ENCODE measurements at regions not wholly inside any gene's neighbourhood (a gene's known extent, or its start where the extent isn't known, plus 50 kb on each side); places are given as distances from the start of the nearest gene placed in this dataset.
A peak's percentile ranks its signal among the peaks of the same experiment; 100 is the strongest.

DNA sequence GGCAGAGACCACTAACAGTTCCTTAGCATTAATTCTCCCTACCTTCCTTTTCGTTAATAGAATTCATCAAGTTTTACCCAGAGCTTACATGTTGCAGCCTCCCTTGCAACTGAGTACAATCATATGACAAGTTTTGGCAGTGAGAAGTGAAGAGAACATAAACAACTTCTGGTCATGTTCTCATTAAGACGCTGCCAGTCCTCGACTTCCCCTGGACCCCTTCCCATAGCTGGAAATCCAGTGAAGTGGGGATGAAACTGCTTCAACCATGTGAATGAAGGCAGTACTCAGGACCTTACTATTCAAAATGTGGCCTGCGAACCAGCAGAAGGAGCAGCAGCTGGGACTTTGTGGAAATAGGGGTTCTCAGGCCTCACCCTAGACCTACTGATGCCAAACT, 133.9 kb downstream of the SPTSSA start:
- Mint-ChIP-seq H3K27me3 (ENCODE audit: insufficient read depth, low read depth) (peaks cover 8% of the 10 kb centered on the region), H3K4me3 (no peak overlapping the region), H3K4me1 (peaks cover 10% of the 10 kb centered on the region), H3K9me3 (no peaks in the 10 kb centered on the region), H3K36me3 (no peaks in the 10 kb centered on the region), H3K27ac (no peak overlapping the region)
- no peak overlapping the region for H3K9ac ChIP-seq
- no peak overlapping the region for H3K27ac ChIP-seq
- no peaks in the 10 kb centered on the region for H3K79me2 ChIP-seq (ENCODE audit: low read depth)
- no peak for DNase-seq (ENCODE audit: low spot score)
- H3K36me3 ChIP-seq, result no peaks in the 10 kb centered on the region
- no peaks in the 10 kb centered on the region for H4K20me1 ChIP-seq (ENCODE audit: low read depth)
- no peak overlapping the region for H2AFZ ChIP-seq (replicated peaks)
- no peak for TF ChIP-seq CTCF (IDR thresholded peaks at IDR 0.05)
- TF ChIP-seq EZH2 (IDR thresholded peaks at IDR 0.05), result no peak
- no peak for TF ChIP-seq EZH2phosphoT487 (IDR thresholded peaks at IDR 0.05)
- H3K4me1 ChIP-seq, result no peaks in the 10 kb centered on the region
- H3K9me3 ChIP-seq (ENCODE audit: low read depth), result no peaks in the 10 kb centered on the region
- H3K27me3 ChIP-seq, result no peaks in the 10 kb centered on the region
- H3K4me3 ChIP-seq, result no peak overlapping the region
- no peak overlapping the region for H3K4me2 ChIP-seq
- no peaks in the 10 kb centered on the region for H3F3A ChIP-seq (ENCODE audit: low read depth)

DNA sequence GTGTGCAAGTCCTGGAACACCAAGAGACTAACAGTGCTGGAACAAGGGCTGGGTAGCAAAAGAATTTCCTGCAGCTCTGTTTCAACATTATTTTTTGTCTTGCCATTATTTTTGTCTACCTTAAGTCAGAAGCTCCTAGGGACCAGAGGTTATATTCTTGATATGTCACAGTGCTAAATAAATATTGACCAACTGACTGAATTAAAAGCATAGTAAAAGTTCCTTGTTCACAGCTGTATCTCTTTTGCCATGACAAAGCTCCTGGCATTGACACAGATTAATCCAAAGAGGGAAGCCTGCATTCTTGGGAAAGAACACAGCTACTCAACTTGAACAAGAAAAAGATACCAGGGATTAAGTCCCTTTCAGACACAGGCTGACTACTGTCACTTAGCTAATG, 136.5 kb downstream of the SPTSSA start:
- no peaks in the 10 kb centered on the region for H3F3A ChIP-seq (ENCODE audit: low read depth)
- H3K27ac Mint-ChIP-seq, result peak overlapping the region; percentile 54

GRCh38 chr14:34324363-34324795, 137.7 kb downstream of the SPTSSA start:
- Mint-ChIP-seq H3K4me1 (no peaks in the 10 kb centered on the region), H3K36me3 (no peaks in the 10 kb centered on the region), H3K27me3 (ENCODE audit: insufficient read depth, low read depth) (peaks cover 9% of the 10 kb centered on the region), H3K4me3 (no peak overlapping the region), H3K9me3 (no peaks in the 10 kb centered on the region), H3K27ac (no peak overlapping the region)
- Histone ChIP-seq H3K4me1 (no peaks in the 10 kb centered on the region), H3K27me3 (no peaks in the 10 kb centered on the region), H3K27ac (no peak overlapping the region), H3K9me3 (ENCODE audit: low read depth) (no peaks in the 10 kb centered on the region), H2AFZ (replicated peaks) (no peak overlapping the region), H3K36me3 (no peaks in the 10 kb centered on the region), H3K79me2 (ENCODE audit: low read depth) (no peaks in the 10 kb centered on the region), H3K9ac (no peak overlapping the region), H3F3A (ENCODE audit: low read depth) (no peaks in the 10 kb centered on the region), H3K4me3 (no peak overlapping the region), H3K4me2 (no peak overlapping the region), H4K20me1 (ENCODE audit: low read depth) (no peaks in the 10 kb centered on the region)
- no peak for TF ChIP-seq EZH2 (IDR thresholded peaks at IDR 0.05)
- peak; percentile 86 for TF ChIP-seq CTCF (IDR thresholded peaks at IDR 0.05)
- peak; percentile 75 for DNase-seq (ENCODE audit: low spot score)

More for the DNA sequence above, 136.5 kb downstream of the SPTSSA start:
- H4K20me1 ChIP-seq (ENCODE audit: low read depth), result no peaks in the 10 kb centered on the region
- H3K4me3 ChIP-seq, result no peak overlapping the region
- no peak overlapping the region for H3K9ac ChIP-seq
- no peaks in the 10 kb centered on the region for H3K4me1 Mint-ChIP-seq
- no peak overlapping the region for H2AFZ ChIP-seq (replicated peaks)
- H3K27me3 ChIP-seq, result no peaks in the 10 kb centered on the region
- H3K36me3 Mint-ChIP-seq, result no peaks in the 10 kb centered on the region
- H3K27ac ChIP-seq, result no peak overlapping the region
- H3K27me3 Mint-ChIP-seq (ENCODE audit: insufficient read depth, low read depth), result peaks cover 9% of the 10 kb centered on the region
- H3K9me3 Mint-ChIP-seq, result no peaks in the 10 kb centered on the region
- no peak overlapping the region for H3K4me2 ChIP-seq
- no peak overlapping the region for H3K4me3 Mint-ChIP-seq
- H3K79me2 ChIP-seq (ENCODE audit: low read depth), result no peaks in the 10 kb centered on the region
- no peak for TF ChIP-seq EZH2 (IDR thresholded peaks at IDR 0.05)
- TF ChIP-seq EZH2phosphoT487 (IDR thresholded peaks at IDR 0.05), result no peak
- no peak for TF ChIP-seq CTCF (IDR thresholded peaks at IDR 0.05)
- H3K9me3 ChIP-seq (ENCODE audit: low read depth), result no peaks in the 10 kb centered on the region
- H3K4me1 ChIP-seq, result no peaks in the 10 kb centered on the region
- DNase-seq (ENCODE audit: low spot score), result no peak
- no peaks in the 10 kb centered on the region for H3K36me3 ChIP-seq
